ENCODE measurements at regions not wholly inside any gene's neighbourhood (a gene's known extent, or its start where the extent isn't known, plus 50 kb on each side); places are given as distances from the start of the nearest gene placed in this dataset.
"Not testable (repeated sequence)": the region's sequence is repeated elsewhere in the genome, so short reads cannot be mapped to it uniquely, and the experiment has no call there.

DNA sequence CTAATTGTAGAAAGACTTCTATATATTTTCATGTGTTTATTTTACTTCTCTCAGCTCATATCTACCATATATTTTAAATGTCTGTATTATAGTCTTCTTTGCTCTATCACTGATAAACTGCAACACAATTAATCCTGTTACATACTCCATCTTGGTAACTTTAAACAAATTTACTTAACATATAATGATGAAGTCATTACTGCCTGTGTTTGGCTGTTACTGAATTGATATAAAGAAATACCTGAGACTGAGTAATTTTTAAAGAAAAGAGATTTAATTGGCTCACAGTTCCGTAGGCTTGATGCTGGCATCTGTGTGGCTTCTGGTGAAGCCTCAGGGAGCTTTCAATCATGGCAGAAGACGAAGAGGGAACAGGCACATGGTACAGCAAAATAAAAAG, 1480.4 kb downstream of the HACE1 start:
- no peak for DNase-seq

GRCh38 chr6:103367212-103367611, 1492.5 kb downstream of the HACE1 start:
- no peak for DNase-seq

GRCh38 chr6:103356531-103356930, 1503.2 kb downstream of the HACE1 start:
- no peak for DNase-seq

DNA sequence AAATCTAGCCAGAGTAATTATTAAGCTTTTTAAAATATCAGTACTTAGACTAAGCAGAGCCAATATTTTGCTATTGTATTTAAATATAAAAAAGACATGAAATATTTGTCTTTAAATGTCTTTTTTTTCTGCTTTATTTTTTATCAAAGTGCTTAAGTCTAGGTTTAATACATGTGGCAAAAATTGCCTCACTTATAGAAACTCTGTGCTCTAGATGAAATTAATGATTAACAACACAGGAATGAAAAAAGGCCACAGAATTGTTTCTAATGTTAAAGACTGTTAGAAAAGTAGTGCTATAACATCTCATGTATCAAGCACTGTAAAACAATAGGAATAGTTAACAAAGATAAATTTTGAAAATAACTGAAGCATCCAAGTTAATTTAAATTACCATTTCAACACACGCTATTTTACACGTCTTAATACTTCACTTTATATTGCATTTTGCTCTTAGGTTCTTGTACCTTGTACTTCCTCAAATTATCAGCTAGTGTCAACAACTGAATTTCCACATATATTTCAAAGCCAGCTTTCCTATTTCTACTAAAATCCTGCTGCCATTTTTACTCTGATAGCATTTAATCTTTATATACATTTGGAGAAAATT, 1515.1 kb downstream of the HACE1 start:
- DNase-seq, result no peak

- DNase-seq, result no peak
Observed at GRCh38 chr6:103335412-103335811, 1524.3 kb downstream of the HACE1 start.

GRCh38 chr6:103326760-103327757, 1532.7 kb downstream of the HACE1 start:
- DNase-seq, result peak in 5 of 51 donors; percentile 1 to 3 (median 3)

DNA sequence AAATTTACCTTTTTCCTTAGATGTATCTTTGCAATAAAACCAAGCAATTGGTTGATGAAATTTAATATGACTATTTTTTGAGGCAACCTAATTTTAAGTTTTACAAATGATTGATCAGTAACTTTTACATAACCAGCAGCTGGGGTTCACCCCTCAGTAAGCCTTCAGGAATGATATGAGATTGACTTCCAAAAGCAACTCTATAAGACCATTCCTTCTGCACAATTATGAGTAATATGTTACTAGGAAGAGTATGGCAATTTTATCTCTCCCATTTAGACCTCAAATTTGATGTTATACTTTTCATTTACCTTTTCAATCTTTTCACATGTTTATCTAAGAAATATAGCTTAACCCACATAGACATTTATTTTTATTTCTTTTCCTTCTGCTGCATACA, 1546.3 kb downstream of the HACE1 start:
- no peak for DNase-seq

DNA sequence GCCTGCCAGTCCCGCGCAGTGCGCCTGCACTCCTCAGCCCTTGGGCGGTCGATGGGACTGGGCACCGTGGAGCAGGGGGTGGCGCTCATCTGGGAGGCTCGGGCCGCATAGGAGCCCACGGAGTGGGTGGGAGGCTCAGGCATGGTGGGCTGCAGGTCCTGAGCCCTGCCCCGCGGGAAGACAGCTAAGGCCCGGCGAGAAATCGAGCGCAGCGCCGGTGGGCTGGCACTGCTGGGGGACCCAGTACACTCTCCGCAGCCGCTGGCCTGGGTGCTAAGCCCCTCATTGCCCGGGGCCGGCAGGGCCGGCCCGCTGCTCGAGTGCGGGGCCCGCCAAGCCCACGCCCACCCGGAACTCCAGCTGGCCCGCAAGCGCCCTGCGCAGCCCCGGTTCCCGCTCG, 1565.3 kb downstream of the HACE1 start:
- DNase-seq, result not testable (repeated sequence)

DNA sequence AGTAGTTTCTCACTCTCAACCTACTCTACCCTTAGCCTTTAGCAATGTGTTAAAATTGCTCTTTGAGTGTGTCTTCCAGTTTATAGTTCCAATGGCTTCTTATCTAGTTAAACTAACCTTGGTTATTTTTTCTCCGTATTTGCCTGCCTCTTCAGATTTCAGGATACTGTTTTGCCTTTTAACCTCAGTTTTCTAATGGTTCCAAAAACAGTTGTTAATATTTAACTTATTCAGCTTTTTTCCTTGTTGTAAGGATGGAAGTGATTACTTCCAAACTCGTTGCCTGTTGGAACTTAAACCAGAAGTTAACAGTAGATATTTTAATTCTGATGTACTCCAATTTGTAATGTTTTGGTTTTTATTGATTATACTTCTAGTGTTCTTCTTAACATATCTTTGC, 1574.9 kb downstream of the HACE1 start:
- no peak for DNase-seq

DNA sequence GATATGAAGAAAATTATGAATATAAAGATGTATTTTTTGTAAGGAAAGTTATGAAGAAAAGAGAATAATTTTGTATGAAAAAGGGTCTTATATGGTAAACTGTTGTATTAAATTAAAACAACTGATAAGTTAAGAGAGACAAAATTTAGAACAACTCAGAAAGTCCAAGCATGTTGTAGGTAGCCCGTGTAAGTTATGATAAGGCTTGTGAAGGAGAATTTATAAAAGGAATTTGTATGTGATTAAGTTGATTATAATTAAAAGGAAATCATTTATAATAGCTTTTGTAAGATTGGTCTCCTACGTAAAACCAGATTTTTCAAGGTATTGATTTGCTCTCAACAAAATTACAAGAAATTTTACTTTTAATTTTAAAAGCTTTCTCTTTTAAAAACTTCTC, 1579.3 kb downstream of the HACE1 start:
- DNase-seq, result no peak

DNA sequence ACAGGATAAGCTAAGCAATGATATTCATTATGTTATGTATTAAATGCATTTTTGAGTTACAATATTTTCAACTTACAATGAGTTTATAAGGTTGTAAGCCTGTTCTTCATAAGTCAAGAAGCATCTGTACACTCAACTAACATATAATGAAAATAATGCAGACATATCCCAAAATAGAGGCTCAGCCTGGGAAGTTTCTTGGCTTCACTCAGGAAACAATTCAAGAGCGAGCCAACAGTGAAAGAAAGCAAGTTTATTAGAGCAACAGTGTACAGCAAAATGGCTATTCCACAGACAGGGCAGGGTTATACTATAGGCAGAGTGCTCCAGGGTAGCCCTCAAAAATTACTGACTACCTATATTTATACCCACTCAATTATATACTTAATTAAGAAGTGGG, 1581.8 kb downstream of the HACE1 start:
- DNase-seq, result no peak

DNA sequence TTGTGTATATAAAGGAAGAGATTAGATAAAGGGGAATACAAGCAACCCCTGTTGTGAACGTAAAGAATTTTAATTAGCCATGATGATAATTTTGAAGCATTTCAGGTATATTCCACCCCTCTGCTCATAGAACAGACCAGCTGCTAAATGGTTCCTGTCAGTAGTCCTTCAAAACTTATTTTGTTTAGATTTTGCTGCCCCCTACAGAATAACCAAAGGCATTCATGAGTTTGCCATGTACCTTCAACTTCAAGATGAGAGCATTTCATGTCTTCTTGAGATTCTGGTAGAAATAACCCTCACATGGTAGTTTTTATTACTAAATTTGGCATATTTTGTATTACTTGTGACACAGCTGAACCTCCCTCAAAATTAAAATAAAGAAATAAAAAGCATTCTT, 1586.7 kb downstream of the HACE1 start:
- DNase-seq, result no peak

GRCh38 chr6:103269581-103269980, 1590.1 kb downstream of the HACE1 start:
- DNase-seq, result no peak

GRCh38 chr6:103268335-103268734, 1591.4 kb downstream of the HACE1 start:
- DNase-seq, result no peak

GRCh38 chr6:103264020-103264419, 1595.7 kb downstream of the HACE1 start:
- no peak for DNase-seq

GRCh38 chr6:103255132-103255531, 1604.6 kb downstream of the HACE1 start:
- DNase-seq, result no peak

GRCh38 chr6:103236923-103237322, 1622.8 kb downstream of the HACE1 start:
- no peak for DNase-seq

DNA sequence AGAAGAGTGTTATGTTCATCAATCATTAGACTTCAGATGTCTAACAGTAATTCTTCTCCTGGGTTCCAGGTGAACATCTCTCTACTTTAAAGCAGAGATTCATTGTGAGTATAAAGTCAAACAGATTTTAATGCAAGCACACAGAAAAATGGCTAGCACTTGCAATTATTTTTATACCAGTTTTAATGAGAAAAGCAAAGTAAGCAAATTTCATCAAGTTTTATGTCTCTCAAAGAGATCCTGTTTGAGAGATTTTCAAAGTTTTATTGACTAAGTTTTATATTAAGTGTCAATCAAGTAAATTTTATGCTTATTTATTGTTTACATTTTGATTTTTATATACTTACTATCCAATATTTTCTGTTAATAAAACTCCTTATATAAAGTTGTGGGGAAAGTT, 1628.5 kb downstream of the HACE1 start:
- no peak for DNase-seq

- DNase-seq, result no peak
Observed at GRCh38 chr6:103215847-103216246, 1643.9 kb downstream of the HACE1 start.

GRCh38 chr6:103210686-103211085, 1649.0 kb downstream of the HACE1 start:
- no peak for DNase-seq

- no peak for DNase-seq
Observed at GRCh38 chr6:103198386-103198785, 1661.3 kb downstream of the HACE1 start.

GRCh38 chr6:103193413-103193812, 1666.3 kb downstream of the HACE1 start:
- DNase-seq, result no peak
